GM18873 (cell line): ENCODE measurements at regions not wholly inside any gene's neighbourhood (a gene's known extent, or its start where the extent isn't known, plus 50 kb on each side); places are given as distances from the start of the nearest gene placed in this dataset.
A peak's percentile ranks its signal among the peaks of the same experiment; 100 is the strongest.
"Not testable (repeated sequence)": the region's sequence is repeated elsewhere in the genome, so short reads cannot be mapped to it uniquely, and the experiment has no call there.

Experiments used
- ATAC-seq: cut with Tn5 transposase; IDR thresholded peaks from one replicate; pipeline ENCODE4 v1.9.1; 2021; ENCODE audit warnings: mild to moderate bottlenecking, moderate library complexity, moderate number of reproducible peaks; ENCODE audit not compliant: unreplicated experiment, low FRiP score

- ATAC-seq: no peak
These were observed 179.3 kb upstream of the GOT2 start for GRCh38 chr16:58913456-58913855.

GRCh38 chr16:58912571-58912970, 178.5 kb upstream of the GOT2 start:
- ATAC-seq: no peak

GRCh38 chr16:58906981-58907715, 173.0 kb upstream of the GOT2 start:
- ATAC-seq: no peak

GRCh38 chr16:58904291-58904690, 170.2 kb upstream of the GOT2 start:
- no peak for ATAC-seq

- no peak for ATAC-seq
These were observed 155.4 kb upstream of the GOT2 start for GRCh38 chr16:58889516-58889915.

- no peak for ATAC-seq
These were observed 151.5 kb upstream of the GOT2 start for GRCh38 chr16:58885528-58886170.

GRCh38 chr16:58884141-58884540, 150.0 kb upstream of the GOT2 start:
- ATAC-seq: no peak

GRCh38 chr16:58883131-58883530, 149.0 kb upstream of the GOT2 start:
- ATAC-seq: no peak

GRCh38 chr16:58882292-58882691, 148.2 kb upstream of the GOT2 start:
- peak; percentile 89 for ATAC-seq

- ATAC-seq: not testable (repeated sequence)
These were observed 144.5 kb upstream of the GOT2 start for GRCh38 chr16:58878641-58879040.

GRCh38 chr16:58866935-58867334, 132.8 kb upstream of the GOT2 start:
- ATAC-seq: no peak

GRCh38 chr16:58863761-58864160, 129.6 kb upstream of the GOT2 start:
- ATAC-seq: no peak

- ATAC-seq: no peak
These were observed 128.9 kb upstream of the GOT2 start for GRCh38 chr16:58863042-58863441.

GRCh38 chr16:58862334-58863021, 128.4 kb upstream of the GOT2 start:
- ATAC-seq: no peak

GRCh38 chr16:58859958-58860669, 126.0 kb upstream of the GOT2 start:
- no peak for ATAC-seq

GRCh38 chr16:58858577-58858976, 124.5 kb upstream of the GOT2 start:
- not testable (repeated sequence) for ATAC-seq

- ATAC-seq: no peak
These were observed 121.3 kb upstream of the GOT2 start for GRCh38 chr16:58855291-58855863.

GRCh38 chr16:58853854-58854791, 120.0 kb upstream of the GOT2 start:
- ATAC-seq: no peak

GRCh38 chr16:58850678-58851020, 116.5 kb upstream of the GOT2 start:
- no peak for ATAC-seq
